Nephron (organoid): ENCODE measurements at regions not wholly inside any gene's neighbourhood (a gene's known extent, or its start where the extent isn't known, plus 50 kb on each side); places are given as distances from the start of the nearest gene placed in this dataset.

Experiments used
- H3K27ac Mint-ChIP-seq, 3 experiments: 2 replicates each; pipeline ENCODE4 v1.8.0; 2020; ENCODE audit warnings: mixed read lengths in 3 of 3, mild to moderate bottlenecking in 2 of 3, moderate library complexity in 1 of 3
- H3K27me3 Mint-ChIP-seq: 2 replicates; pipeline ENCODE4 v1.8.0; 2021; ENCODE audit warnings: low read depth, mild to moderate bottlenecking, moderate library complexity, mixed read lengths
- H3K36me3 Mint-ChIP-seq: 2 replicates; pipeline ENCODE4 v1.8.0; 2020; ENCODE audit warnings: low read depth, mixed read lengths
- H3K4me1 Mint-ChIP-seq: 2 replicates; pipeline ENCODE4 v1.8.0; 2020; ENCODE audit warnings: mixed read lengths
- H3K4me3 Mint-ChIP-seq, 3 experiments: 2 replicates each; pipeline ENCODE4 v1.8.0; 2020; ENCODE audit warnings: mild to moderate bottlenecking in 3 of 3, mixed read lengths in 3 of 3, moderate library complexity in 2 of 3
- H3K9me3 Mint-ChIP-seq: 2 replicates; pipeline ENCODE4 v1.8.0; 2020; ENCODE audit warnings: mixed read lengths
- CTCF ChIP-seq, 3 experiments: fragments of 200-600 bp; sonication (generic); IDR thresholded peaks; one replicate each; pipeline ENCODE4 v1.5.0; 2021; ENCODE audit warnings: antibody characterized with exemption in 3 of 3; ENCODE audit not compliant: unreplicated experiment in 3 of 3

GRCh38 chr15:87394676-87395075 is 861.9 kb downstream of the NTRK3 start:
- TF ChIP-seq CTCF (IDR thresholded peaks at IDR 0.05; ENCODE audit: unreplicated experiment in 3 of 3) = no peak
- Mint-ChIP-seq H3K9me3 (peaks cover 16% of the 10 kb centered on the region), H3K27me3 (no peaks in the 10 kb centered on the region), H3K4me1 (no peaks in the 10 kb centered on the region), H3K4me3 (no peak overlapping the region), H3K27ac (no peak overlapping the region), H3K36me3 (no peaks in the 10 kb centered on the region)

- Mint-ChIP-seq H3K27ac (no peak overlapping the region), H3K4me1 (no peaks in the 10 kb centered on the region), H3K4me3 (no peak overlapping the region), H3K36me3 (no peaks in the 10 kb centered on the region), H3K27me3 (no peaks in the 10 kb centered on the region), H3K9me3 (peaks cover 4% of the 10 kb centered on the region)
- TF ChIP-seq CTCF (IDR thresholded peaks at IDR 0.05; ENCODE audit: unreplicated experiment in 3 of 3) = no peak
Observed at GRCh38 chr15:87387766-87388165, 868.8 kb downstream of the NTRK3 start.

GRCh38 chr15:87374339-87374738 is 882.2 kb downstream of the NTRK3 start:
- no peak overlapping the region for H3K4me3 Mint-ChIP-seq
- H3K36me3 Mint-ChIP-seq = no peaks in the 10 kb centered on the region
- peaks cover 30% of the 10 kb centered on the region for H3K9me3 Mint-ChIP-seq
- no peak for TF ChIP-seq CTCF (IDR thresholded peaks at IDR 0.05; ENCODE audit: unreplicated experiment in 3 of 3)
- H3K27ac Mint-ChIP-seq = no peak overlapping the region
- no peaks in the 10 kb centered on the region for H3K4me1 Mint-ChIP-seq
- no peaks in the 10 kb centered on the region for H3K27me3 Mint-ChIP-seq

- Mint-ChIP-seq H3K27me3 (no peaks in the 10 kb centered on the region), H3K4me3 (no peak overlapping the region), H3K9me3 (peaks cover 25% of the 10 kb centered on the region), H3K36me3 (no peaks in the 10 kb centered on the region), H3K4me1 (no peaks in the 10 kb centered on the region), H3K27ac (no peak overlapping the region)
- TF ChIP-seq CTCF (IDR thresholded peaks at IDR 0.05; ENCODE audit: unreplicated experiment in 3 of 3) = no peak
Observed at GRCh38 chr15:87369269-87369668, 887.3 kb downstream of the NTRK3 start.

- no peak for TF ChIP-seq CTCF (IDR thresholded peaks at IDR 0.05; ENCODE audit: unreplicated experiment in 3 of 3)
- no peak overlapping the region for H3K27ac Mint-ChIP-seq
- H3K27me3 Mint-ChIP-seq = no peaks in the 10 kb centered on the region
- no peak overlapping the region for H3K4me3 Mint-ChIP-seq
- H3K9me3 Mint-ChIP-seq = peaks cover 25% of the 10 kb centered on the region
- no peaks in the 10 kb centered on the region for H3K4me1 Mint-ChIP-seq
- no peaks in the 10 kb centered on the region for H3K36me3 Mint-ChIP-seq
Observed at GRCh38 chr15:87368511-87368910, 888.0 kb downstream of the NTRK3 start.

- H3K9me3 Mint-ChIP-seq = peaks cover 11% of the 10 kb centered on the region
- TF ChIP-seq CTCF (IDR thresholded peaks at IDR 0.05; ENCODE audit: unreplicated experiment in 3 of 3) = no peak
- no peaks in the 10 kb centered on the region for H3K4me1 Mint-ChIP-seq
- no peak overlapping the region for H3K27ac Mint-ChIP-seq
- no peaks in the 10 kb centered on the region for H3K27me3 Mint-ChIP-seq
- no peak overlapping the region for H3K4me3 Mint-ChIP-seq
- no peaks in the 10 kb centered on the region for H3K36me3 Mint-ChIP-seq
Observed at GRCh38 chr15:87365186-87365585, 891.4 kb downstream of the NTRK3 start.
